ENCODE measurements at regions not wholly inside any gene's neighbourhood (a gene's known extent, or its start where the extent isn't known, plus 50 kb on each side); places are given as distances from the start of the nearest gene placed in this dataset.

GRCh38 chr6:2542101-2542857 lies 208.4 kb downstream of the MYLK4 start:
- DNase-seq (ENCODE audit: insufficient read length, low spot score) (no peak), FAIRE-seq (no peak)

- DNase-seq (ENCODE audit: insufficient read length, low spot score), result no peak
- FAIRE-seq, result no peak
These were observed 214.3 kb downstream of the MYLK4 start for GRCh38 chr6:2536451-2536850.

- DNase-seq (ENCODE audit: insufficient read length, low spot score) (no peak), FAIRE-seq (no peak)
These were observed 215.2 kb downstream of the MYLK4 start for GRCh38 chr6:2535506-2535905.

GRCh38 chr6:2534406-2535042 lies 216.2 kb downstream of the MYLK4 start:
- FAIRE-seq, result no peak
- DNase-seq (ENCODE audit: insufficient read length, low spot score), result no peak

- no peak for FAIRE-seq
These were observed 219.1 kb downstream of the MYLK4 start for GRCh38 chr6:2531426-2532215.

GRCh38 chr6:2529211-2529719 lies 221.5 kb downstream of the MYLK4 start:
- FAIRE-seq (no peak), DNase-seq (ENCODE audit: insufficient read length, low spot score) (no peak)

More at GRCh38 chr6:2531426-2532215, 219.1 kb downstream of the MYLK4 start:
- no peak for DNase-seq (ENCODE audit: insufficient read length, low spot score)

GRCh38 chr6:2528156-2528555 lies 222.6 kb downstream of the MYLK4 start:
- DNase-seq (ENCODE audit: insufficient read length, low spot score), result no peak
- no peak for FAIRE-seq

- no peak for DNase-seq (ENCODE audit: insufficient read length, low spot score)
- FAIRE-seq, result no peak
These were observed 224.0 kb downstream of the MYLK4 start for GRCh38 chr6:2526766-2527165.

- DNase-seq (ENCODE audit: insufficient read length, low spot score), result no peak
These were observed 226.6 kb downstream of the MYLK4 start for GRCh38 chr6:2524090-2524489.

GRCh38 chr6:2523061-2523460 lies 227.7 kb downstream of the MYLK4 start:
- no peak for FAIRE-seq

More at GRCh38 chr6:2524090-2524489, 226.6 kb downstream of the MYLK4 start:
- FAIRE-seq, result no peak

GRCh38 chr6:2522521-2522920 lies 228.2 kb downstream of the MYLK4 start:
- FAIRE-seq, result peak; percentile 58
- peak; percentile 34 for DNase-seq (ENCODE audit: insufficient read length, low spot score)

More at GRCh38 chr6:2523061-2523460, 227.7 kb downstream of the MYLK4 start:
- no peak for DNase-seq (ENCODE audit: insufficient read length, low spot score)

GRCh38 chr6:2517855-2518473 lies 232.8 kb downstream of the MYLK4 start:
- DNase-seq (ENCODE audit: insufficient read length, low spot score) (no peak), FAIRE-seq (no peak)

- no peak for DNase-seq (ENCODE audit: insufficient read length, low spot score)
- FAIRE-seq, result no peak
These were observed 233.3 kb downstream of the MYLK4 start for GRCh38 chr6:2517401-2517800.

- FAIRE-seq, result no peak
- DNase-seq (ENCODE audit: insufficient read length, low spot score), result no peak
These were observed 234.7 kb downstream of the MYLK4 start for GRCh38 chr6:2516059-2516458.

- FAIRE-seq (no peak), DNase-seq (ENCODE audit: insufficient read length, low spot score) (no peak)
These were observed 235.7 kb downstream of the MYLK4 start for GRCh38 chr6:2514965-2515543.

- DNase-seq (ENCODE audit: insufficient read length, low spot score), result no peak
- no peak for FAIRE-seq
These were observed 237.9 kb downstream of the MYLK4 start for GRCh38 chr6:2512802-2513201.

- DNase-seq (ENCODE audit: insufficient read length, low spot score) (no peak), FAIRE-seq (no peak)
These were observed 240.4 kb downstream of the MYLK4 start for GRCh38 chr6:2510316-2510715.

- DNase-seq (ENCODE audit: insufficient read length, low spot score), result no peak
- no peak for FAIRE-seq
These were observed 241.0 kb downstream of the MYLK4 start for GRCh38 chr6:2509711-2510110.

- DNase-seq (ENCODE audit: insufficient read length, low spot score) (no peak), FAIRE-seq (no peak)
These were observed 242.7 kb downstream of the MYLK4 start for GRCh38 chr6:2508071-2508470.

- DNase-seq (ENCODE audit: insufficient read length, low spot score) (no peak), FAIRE-seq (no peak)
These were observed 243.1 kb downstream of the MYLK4 start for GRCh38 chr6:2507521-2508037.
